H9 (cell line): ENCODE measurements at regions not wholly inside any gene's neighbourhood (a gene's known extent, or its start where the extent isn't known, plus 50 kb on each side); places are given as distances from the start of the nearest gene placed in this dataset.

ENCODE experiments used
- DNase-seq: peaks from one replicate; pipeline ENCODE4 v3.0.0-alpha.2; 2017
- H2AFZ ChIP-seq: one replicate; pipeline ENCODE4 v1.6.1; 2013; ENCODE audit warnings: mild to moderate bottlenecking, low read length, control low read depth, moderate library complexity
- H2AK5ac ChIP-seq: 2 replicates; pipeline ENCODE4 v1.6.1; 2013; ENCODE audit warnings: low read length, control low read depth, mixed read lengths; ENCODE audit not compliant: insufficient read length
- H2BK120ac ChIP-seq: one replicate; pipeline ENCODE4 v1.6.1; 2013; ENCODE audit warnings: low read depth, mild to moderate bottlenecking, low read length, control low read depth, inconsistent platforms; ENCODE audit not compliant: poor library complexity, severe bottlenecking
- H2BK12ac ChIP-seq: 2 replicates; pipeline ENCODE4 v1.6.1; 2013; ENCODE audit warnings: low read length, control low read depth, mixed read lengths, low read depth; ENCODE audit not compliant: insufficient read length
- H2BK15ac ChIP-seq: 2 replicates; pipeline ENCODE4 v1.6.1; 2013; ENCODE audit warnings: low read depth, low read length, control low read depth
- H2BK20ac ChIP-seq: one replicate; pipeline ENCODE4 v1.6.1; 2013; ENCODE audit warnings: low read depth, mild to moderate bottlenecking, low read length, control low read depth, inconsistent platforms; ENCODE audit not compliant: poor library complexity, severe bottlenecking
- H2BK5ac ChIP-seq: 2 replicates; pipeline ENCODE4 v1.6.1; 2013; ENCODE audit warnings: low read length, control low read depth, mixed read lengths; ENCODE audit not compliant: insufficient read length
- H3K14ac ChIP-seq: 2 replicates; pipeline ENCODE4 v1.6.1; 2013; ENCODE audit warnings: low read length, control low read depth; ENCODE audit not compliant: insufficient read depth
- H3K18ac ChIP-seq: 2 replicates; pipeline ENCODE4 v1.6.1; 2013; ENCODE audit warnings: low read depth, mild to moderate bottlenecking, mixed read lengths, low read length, control low read depth; ENCODE audit not compliant: insufficient read length
- H3K23ac ChIP-seq: 2 replicates; pipeline ENCODE4 v1.6.1; 2013; ENCODE audit warnings: low read length, control low read depth, mixed read lengths, low read depth; ENCODE audit not compliant: insufficient read length
- H3K23me2 ChIP-seq: 2 replicates; pipeline ENCODE4 v1.6.1; 2013; ENCODE audit warnings: low read depth, mild to moderate bottlenecking, mixed read lengths, low read length, control low read depth; ENCODE audit not compliant: insufficient read length, poor library complexity, severe bottlenecking
- H3K27ac ChIP-seq: 2 replicates; pipeline ENCODE4 v1.5.1; 2013; ENCODE audit warnings: low read length, control low read depth, mixed read lengths, low read depth; ENCODE audit not compliant: insufficient read length
- H3K27me3 ChIP-seq: 2 replicates; pipeline ENCODE4 v1.6.1; 2013; ENCODE audit warnings: low read length, control low read depth, inconsistent platforms; ENCODE audit not compliant: insufficient read depth
- H3K4ac ChIP-seq: 2 replicates; pipeline ENCODE4 v1.6.1; 2013; ENCODE audit warnings: low read depth, mild to moderate bottlenecking, control low read depth, inconsistent platforms, low read length, moderate library complexity
- H3K4me1 ChIP-seq: 2 replicates; pipeline ENCODE4 v1.6.1; 2013; ENCODE audit warnings: low read length, control low read depth, inconsistent platforms; ENCODE audit not compliant: insufficient read depth
- H3K4me2 ChIP-seq: 2 replicates; pipeline ENCODE4 v1.6.1; 2013; ENCODE audit warnings: low read length, control low read depth, mixed read lengths; ENCODE audit not compliant: insufficient read length, insufficient read depth
- H3K56ac ChIP-seq: 2 replicates; pipeline ENCODE4 v1.6.1; 2013; ENCODE audit warnings: low read depth, mild to moderate bottlenecking, mixed read lengths, low read length, control low read depth; ENCODE audit not compliant: insufficient read length
- H3K79me1 ChIP-seq: 2 replicates; pipeline ENCODE4 v1.6.1; 2013; ENCODE audit warnings: low read depth, mild to moderate bottlenecking, moderate library complexity, low read length, control low read depth, inconsistent platforms; ENCODE audit not compliant: insufficient read depth, poor library complexity, severe bottlenecking
- H3K79me2 ChIP-seq: 2 replicates; pipeline ENCODE4 v1.6.1; 2013; ENCODE audit warnings: low read length, control low read depth, inconsistent platforms; ENCODE audit not compliant: insufficient read depth
- H3K9ac ChIP-seq: 2 replicates; pipeline ENCODE4 v1.6.1; 2013; ENCODE audit warnings: low read length, control low read depth, mixed read lengths; ENCODE audit not compliant: insufficient read length; ENCODE audit errors: extremely low read depth
- H3K9me3 ChIP-seq: one replicate; pipeline ENCODE4 v1.6.1; 2013; ENCODE audit warnings: low read depth, low read length, inconsistent platforms; ENCODE audit not compliant: control insufficient read depth
- H3T11ph ChIP-seq: one replicate; pipeline ENCODE4 v1.6.1; 2013; ENCODE audit warnings: mild to moderate bottlenecking, low read length, control low read depth, inconsistent platforms
- H4K20me1 ChIP-seq: one replicate; pipeline ENCODE4 v1.6.1; 2013; ENCODE audit not compliant: control insufficient read depth, insufficient read length, insufficient read depth
- H4K5ac ChIP-seq: 2 replicates; pipeline ENCODE4 v1.6.1; 2013; ENCODE audit warnings: low read depth, mild to moderate bottlenecking, mixed read lengths, low read length, control low read depth; ENCODE audit not compliant: insufficient read length
- H4K8ac ChIP-seq: replicated peaks from 2 replicates; pipeline ENCODE4 v1.6.1; 2013; ENCODE audit warnings: low read length, control low read depth, mixed read lengths, low read depth; ENCODE audit not compliant: insufficient read length
- H4K91ac ChIP-seq: 2 replicates; pipeline ENCODE4 v1.6.1; 2013; ENCODE audit warnings: low read depth, mild to moderate bottlenecking, moderate library complexity, mixed read lengths, low read length, control low read depth; ENCODE audit not compliant: insufficient read length
- H3K27ac Mint-ChIP-seq, 3 experiments: 2 replicates in 2 of 3; 3 replicates in 1 of 3; pipeline ENCODE4 v1.8.0; 2020 to 2021; ENCODE audit warnings: mixed read lengths in 3 of 3, mild to moderate bottlenecking in 1 of 3, moderate library complexity in 1 of 3
- H3K27me3 Mint-ChIP-seq: 2 replicates; pipeline ENCODE4 v1.8.0; 2021; ENCODE audit warnings: low read depth, mild to moderate bottlenecking, moderate library complexity, mixed read lengths
- H3K36me3 Mint-ChIP-seq, 3 experiments: 2 replicates in 2 of 3; 3 replicates in 1 of 3; pipeline ENCODE4 v1.8.0; 2020 to 2021; ENCODE audit warnings: low read depth in 3 of 3, mixed read lengths in 3 of 3; ENCODE audit not compliant: insufficient read depth in 1 of 3
- H3K4me1 Mint-ChIP-seq, 2 experiments: 2 replicates each; pipeline ENCODE4 v1.8.0; 2020; ENCODE audit warnings: mixed read lengths in 2 of 2
- H3K4me3 Mint-ChIP-seq, 2 experiments: 2 replicates in 1 of 2; 3 replicates in 1 of 2; pipeline ENCODE4 v1.8.0; 2020 to 2021; ENCODE audit warnings: mild to moderate bottlenecking in 2 of 2, mixed read lengths in 2 of 2, moderate library complexity in 1 of 2
- H3K9me3 Mint-ChIP-seq, 2 experiments: 2 replicates in 1 of 2; 3 replicates in 1 of 2; pipeline ENCODE4 v1.8.0; 2020; ENCODE audit warnings: mild to moderate bottlenecking in 2 of 2, mixed read lengths in 2 of 2, moderate library complexity in 1 of 2
- CTCF ChIP-seq: fragments of 200-600 bp; sonication (generic); conservative IDR thresholded peaks from 3 replicates; pipeline ENCODE4 v1.8.0; 2021; ENCODE audit warnings: antibody characterized with exemption, mild to moderate bottlenecking
- WGBS: extraction: QIAGEN DNeasy Blood & Tissue Kit; methylation state at CpG from one replicate; pipeline ENCODE4 v1.1.7; 2013; ENCODE audit warnings: missing lambda C conversion rate, low lambda C conversion rate, mixed read lengths; ENCODE audit not compliant: insufficient read length; ENCODE audit errors: extremely low coverage; 5-methylcytosine and 5-hydroxymethylcytosine counted together

- H3K4me1 Mint-ChIP-seq: 0 out of 4 replicates have a peak, but pooled peaks cover 0 to 2% of the 10 kb centered on the region in 2 experiments
- Histone ChIP-seq H2BK15ac (no peak overlapping the region), H3K9me3 (no peaks in the 10 kb centered on the region), H3K4me1 (no peaks in the 10 kb centered on the region), H3K14ac (no peak overlapping the region; the same call in 1 of the 2 replicates), H4K91ac (no peak overlapping the region), H4K8ac (no peak overlapping the region), H3K79me2 (no peaks in the 10 kb centered on the region), H3K79me1 (no peaks in the 10 kb centered on the region), H3K23me2 (no peaks in the 10 kb centered on the region), H2AFZ (no peak overlapping the region), H3K4ac (no peak overlapping the region), H2BK12ac (no peak overlapping the region), H3T11ph (no peak overlapping the region), H3K18ac (no peak overlapping the region), H2BK20ac (no peak overlapping the region), H3K4me2 (no peak overlapping the region), H3K27ac (no peak overlapping the region), H2AK5ac (no peak overlapping the region), H4K20me1 (no peaks in the 10 kb centered on the region), H3K56ac (no peak overlapping the region), H4K5ac (no peak overlapping the region), H2BK120ac (no peak overlapping the region), H3K27me3 (no peaks in the 10 kb centered on the region), H3K23ac (no peak overlapping the region), H2BK5ac (no peak overlapping the region), H3K9ac (no peak overlapping the region)
- H3K9me3 Mint-ChIP-seq: 0 out of 5 replicates have a peak, but pooled peaks cover 0 to 2% of the 10 kb centered on the region in 2 experiments
- WGBS: no CpG with 5 or more reads among the region's 23 CpGs
- H3K27me3 Mint-ChIP-seq: peaks cover 3% of the 10 kb centered on the region
- no peak for DNase-seq
- H3K36me3 Mint-ChIP-seq: no peaks in the 10 kb centered on the region; a peak in 1 of 7 replicates
- no peak overlapping the region; a peak in 1 of 7 replicates for H3K27ac Mint-ChIP-seq
- no peak for TF ChIP-seq CTCF
- H3K4me3 Mint-ChIP-seq: no peak overlapping the region
Measured at GRCh38 chr9:135279834-135280393, 192.4 kb downstream of the OLFM1 start.
